ENCODE measurements at regions not wholly inside any gene's neighbourhood (a gene's known extent, or its start where the extent isn't known, plus 50 kb on each side); places are given as distances from the start of the nearest gene placed in this dataset.

DNA sequence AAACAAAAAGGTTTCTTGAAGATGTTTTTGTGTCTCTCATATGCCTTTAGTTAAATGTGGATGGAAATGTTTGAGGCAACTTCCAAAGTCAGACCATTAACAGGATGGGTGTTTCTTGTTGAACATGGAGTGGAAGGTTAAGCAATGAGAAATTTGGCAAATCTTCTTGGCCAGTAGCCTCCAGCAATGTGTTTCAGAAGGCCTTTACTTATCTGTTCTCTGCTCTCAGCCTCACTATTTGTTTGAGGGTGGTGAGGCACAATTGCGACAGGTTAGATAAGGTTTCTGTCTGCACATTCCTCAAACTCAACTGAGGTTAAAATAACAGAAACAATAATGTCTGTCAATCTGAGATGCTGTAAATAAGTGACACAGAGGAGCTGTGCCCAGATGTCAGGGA is 1019.0 kb downstream of the DIAPH3 start:
- H3K4me3 ChIP-seq, result no peak overlapping the region
- no peak for DNase-seq (ENCODE audit: low spot score)
- intact Hi-C loops (cut with DNase I), result no loop called here
- no peaks in the 10 kb centered on the region for H3K4me1 ChIP-seq (replicated peaks)
- H3K27ac ChIP-seq, result no peak overlapping the region
- no peaks in the 10 kb centered on the region for H3K27me3 ChIP-seq (replicated peaks; ENCODE audit: insufficient read depth)
- TF ChIP-seq POLR2AphosphoS5 (IDR thresholded peaks at IDR 0.05), result no peak
- TF ChIP-seq POLR2A (IDR thresholded peaks at IDR 0.05), result no peak
- no peak for TF ChIP-seq CTCF (IDR thresholded peaks at IDR 0.05)
- H3K9me3 ChIP-seq, result no peaks in the 10 kb centered on the region
- H3K36me3 ChIP-seq, result no peaks in the 10 kb centered on the region
- WGBS, result 45% methylated on average over 1 of the region's 1 CpG

GRCh38 chr13:59145381-59145780 is 1018.3 kb downstream of the DIAPH3 start:
- 54% methylated on average over 4 of the region's 4 CpGs for WGBS
- Histone ChIP-seq H3K27ac (no peak overlapping the region), H3K36me3 (no peaks in the 10 kb centered on the region), H3K9me3 (no peaks in the 10 kb centered on the region), H3K27me3 (replicated peaks; ENCODE audit: insufficient read depth) (no peaks in the 10 kb centered on the region), H3K4me1 (replicated peaks) (no peaks in the 10 kb centered on the region), H3K4me3 (no peak overlapping the region)
- TF ChIP-seq CTCF (IDR thresholded peaks at IDR 0.05) (no peak), POLR2A (IDR thresholded peaks at IDR 0.05) (no peak), POLR2AphosphoS5 (IDR thresholded peaks at IDR 0.05) (no peak)
- no peak for DNase-seq (ENCODE audit: low spot score)
- intact Hi-C loops (cut with DNase I), result no loop called here

GRCh38 chr13:59157181-59157580 is 1006.5 kb downstream of the DIAPH3 start:
- no peaks in the 10 kb centered on the region for H3K4me1 ChIP-seq (replicated peaks)
- H3K27ac ChIP-seq, result no peak overlapping the region
- H3K9me3 ChIP-seq, result no peaks in the 10 kb centered on the region
- WGBS, result 73% methylated on average over 3 of the region's 3 CpGs
- no peaks in the 10 kb centered on the region for H3K36me3 ChIP-seq
- no peak for DNase-seq (ENCODE audit: low spot score)
- H3K4me3 ChIP-seq, result no peak overlapping the region
- intact Hi-C loops (cut with DNase I), result no loop called here
- TF ChIP-seq CTCF (IDR thresholded peaks at IDR 0.05) (no peak), POLR2AphosphoS5 (IDR thresholded peaks at IDR 0.05) (no peak), POLR2A (IDR thresholded peaks at IDR 0.05) (no peak)
- H3K27me3 ChIP-seq (replicated peaks; ENCODE audit: insufficient read depth), result no peaks in the 10 kb centered on the region

GRCh38 chr13:59166174-59166573 is 997.6 kb downstream of the DIAPH3 start:
- H3K36me3 ChIP-seq, result no peaks in the 10 kb centered on the region
- H3K4me1 ChIP-seq (replicated peaks), result no peaks in the 10 kb centered on the region
- no peaks in the 10 kb centered on the region for H3K27me3 ChIP-seq (replicated peaks; ENCODE audit: insufficient read depth)
- DNase-seq (ENCODE audit: low spot score), result no peak
- intact Hi-C loops (cut with DNase I), result no loop called here
- no peak overlapping the region for H3K4me3 ChIP-seq
- no peaks in the 10 kb centered on the region for H3K9me3 ChIP-seq
- TF ChIP-seq CTCF (IDR thresholded peaks at IDR 0.05), result no peak
- no peak for TF ChIP-seq POLR2A (IDR thresholded peaks at IDR 0.05)
- TF ChIP-seq POLR2AphosphoS5 (IDR thresholded peaks at IDR 0.05), result no peak
- no peak overlapping the region for H3K27ac ChIP-seq

GRCh38 chr13:59172076-59172475 is 991.7 kb downstream of the DIAPH3 start:
- no peaks in the 10 kb centered on the region for H3K27me3 ChIP-seq (replicated peaks; ENCODE audit: insufficient read depth)

More at GRCh38 chr13:59172076-59172475, 991.7 kb downstream of the DIAPH3 start:
- no peak for DNase-seq (ENCODE audit: low spot score)
- no peaks in the 10 kb centered on the region for H3K36me3 ChIP-seq
- 56% methylated on average over 4 of the region's 4 CpGs for WGBS
- no peak overlapping the region for H3K4me3 ChIP-seq
- TF ChIP-seq POLR2AphosphoS5 (IDR thresholded peaks at IDR 0.05) (no peak), CTCF (IDR thresholded peaks at IDR 0.05) (no peak), POLR2A (IDR thresholded peaks at IDR 0.05) (no peak)
- H3K4me1 ChIP-seq (replicated peaks), result no peaks in the 10 kb centered on the region
- intact Hi-C loops (cut with DNase I), result no loop called here
- no peaks in the 10 kb centered on the region for H3K9me3 ChIP-seq
- H3K27ac ChIP-seq, result no peak overlapping the region

Measured in prostate gland (tissue), 2 donors.